Stomach (tissue), 8 donors: ENCODE measurements at regions not wholly inside any gene's neighbourhood (a gene's known extent, or its start where the extent isn't known, plus 50 kb on each side); places are given as distances from the start of the nearest gene placed in this dataset.

Source experiments
- DNase-seq, 2 donors: peaks; one replicate each; pipeline versions ENCODE4 v3.0.0 to v3.0.0-alpha.2; 2013 to 2019
- H3K27ac ChIP-seq, 5 donors: fragments of 200-600 bp in 4 of 5; sonication (generic) in 4 of 5; one replicate each; pipeline ENCODE4 v1.5.1; 2013 to 2019; ENCODE audit warnings: mild to moderate bottlenecking in 1 of 5, moderate library complexity in 1 of 5
- H3K27me3 ChIP-seq, 3 donors: fragments of 200-600 bp; sonication (generic); one replicate each; pipeline ENCODE4 v1.5.1; 2017 to 2019; ENCODE audit warnings: mixed run types in 1 of 3
- H3K36me3 ChIP-seq, 4 donors: fragments of 200-600 bp; sonication (generic); 1 replicate in 3 of 4; 2 replicates in 1 of 4; pipeline ENCODE4 v1.5.1; 2016 to 2019
- H3K4me1 ChIP-seq, 4 donors: fragments of 200-600 bp; sonication (generic); one replicate each; pipeline ENCODE4 v1.5.1; 2016 to 2019
- H3K4me3 ChIP-seq, 4 donors: fragments of 200-600 bp; sonication (generic) in 3 of 4; one replicate each; pipeline ENCODE4 v1.5.1; 2016 to 2019; ENCODE audit warnings: mild to moderate bottlenecking in 1 of 4
- H3K9me3 ChIP-seq, 4 donors: fragments of 200-600 bp; sonication (generic); one replicate each; pipeline ENCODE4 v1.5.1; 2016 to 2019
- EP300 ChIP-seq: sonication (generic); formaldehyde crosslinking; IDR thresholded peaks from one replicate; pipeline ENCODE4 v1.6.1; 2017; ENCODE audit warnings: antibody characterized with exemption
- POLR2A ChIP-seq, 4 donors: fragments of 450-650 bp; IDR thresholded peaks; one replicate each; pipeline ENCODE4 v1.6.1; 2016; ENCODE audit warnings: antibody characterized with exemption in 4 of 4, control low read depth in 2 of 4, mild to moderate bottlenecking in 1 of 4, moderate library complexity in 1 of 4
- POLR2AphosphoS5 ChIP-seq, 3 donors: sonication (generic); formaldehyde crosslinking; IDR thresholded peaks; one replicate each; pipeline ENCODE4 v1.6.1; 2016; ENCODE audit warnings: antibody characterized with exemption in 3 of 3
- WGBS, 5 donors: extraction: QIAGEN DNeasy Blood & Tissue Kit in 3 of 5; methylation state at CpG; one replicate each; pipeline versions ENCODE4 v1.1.5 to v1.1.7; 2013 to 2018; 5-methylcytosine and 5-hydroxymethylcytosine counted together
- intact Hi-C: fragments of 100-400 bp; cut with DNase I; formaldehyde crosslinking; loops from one replicate; pipeline ENCODE4 v1.15.1; 2023; ENCODE audit warnings: low total_unique reads
- TF ChIP-seq, protein P1 (sequence below), 7 experiments: fragments of 450-650 bp in 4 of 7; fragments of 200-600 bp in 3 of 7; sonication (generic) in 3 of 7; IDR thresholded peaks; one replicate each; pipeline ENCODE4 v1.5.1; 2016 to 2019; ENCODE audit warnings: antibody characterized with exemption in 7 of 7, control low read depth in 2 of 7, mild to moderate bottlenecking in 1 of 7
- donor health status: healthy with polysubstance abuse.
- donor health status: Bipolar disorder and iron deficiency.
- donor health status: healthy.

DNA sequence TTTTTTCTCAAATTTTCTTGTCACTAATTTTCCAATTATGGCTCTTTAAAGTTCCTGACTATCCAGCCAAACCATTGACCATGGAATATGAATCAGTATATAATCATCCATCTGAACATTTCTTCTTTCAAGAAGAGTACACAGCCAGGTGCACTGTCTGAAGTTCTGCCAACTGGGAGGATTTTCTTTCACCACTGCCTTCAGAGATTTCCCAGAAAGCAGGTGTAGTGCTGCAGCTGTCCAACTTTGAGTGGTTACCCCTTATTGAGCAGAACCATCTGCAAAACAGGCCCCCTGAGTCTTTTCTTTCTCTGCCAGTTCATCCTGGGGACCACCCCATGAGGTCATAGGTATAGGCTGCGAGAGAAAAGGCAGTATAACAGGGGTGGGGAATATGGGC lies 1213.2 kb downstream of the RAPGEF2 start:
- DNase-seq = no peak
- Histone ChIP-seq H3K9me3 (no peaks in the 10 kb centered on the region), H3K4me3 (no peak overlapping the region), H3K27ac (no peak overlapping the region), H3K4me1 (no peaks in the 10 kb centered on the region), H3K27me3 (no peaks in the 10 kb centered on the region), H3K36me3 (no peaks in the 10 kb centered on the region)
- 62 to 78% (median 64%) methylated on average over 1 of the region's 1 CpG for WGBS, 5 donors
- intact Hi-C loops = no loop called here
- TF ChIP-seq, protein P1, sequence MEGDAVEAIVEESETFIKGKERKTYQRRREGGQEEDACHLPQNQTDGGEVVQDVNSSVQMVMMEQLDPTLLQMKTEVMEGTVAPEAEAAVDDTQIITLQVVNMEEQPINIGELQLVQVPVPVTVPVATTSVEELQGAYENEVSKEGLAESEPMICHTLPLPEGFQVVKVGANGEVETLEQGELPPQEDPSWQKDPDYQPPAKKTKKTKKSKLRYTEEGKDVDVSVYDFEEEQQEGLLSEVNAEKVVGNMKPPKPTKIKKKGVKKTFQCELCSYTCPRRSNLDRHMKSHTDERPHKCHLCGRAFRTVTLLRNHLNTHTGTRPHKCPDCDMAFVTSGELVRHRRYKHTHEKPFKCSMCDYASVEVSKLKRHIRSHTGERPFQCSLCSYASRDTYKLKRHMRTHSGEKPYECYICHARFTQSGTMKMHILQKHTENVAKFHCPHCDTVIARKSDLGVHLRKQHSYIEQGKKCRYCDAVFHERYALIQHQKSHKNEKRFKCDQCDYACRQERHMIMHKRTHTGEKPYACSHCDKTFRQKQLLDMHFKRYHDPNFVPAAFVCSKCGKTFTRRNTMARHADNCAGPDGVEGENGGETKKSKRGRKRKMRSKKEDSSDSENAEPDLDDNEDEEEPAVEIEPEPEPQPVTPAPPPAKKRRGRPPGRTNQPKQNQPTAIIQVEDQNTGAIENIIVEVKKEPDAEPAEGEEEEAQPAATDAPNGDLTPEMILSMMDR (IDR thresholded peaks at IDR 0.05) = no peak
- TF ChIP-seq POLR2AphosphoS5 (IDR thresholded peaks at IDR 0.05) = no peak
- no peak for TF ChIP-seq EP300
- no peak for TF ChIP-seq POLR2A (IDR thresholded peaks at IDR 0.05)

DNA sequence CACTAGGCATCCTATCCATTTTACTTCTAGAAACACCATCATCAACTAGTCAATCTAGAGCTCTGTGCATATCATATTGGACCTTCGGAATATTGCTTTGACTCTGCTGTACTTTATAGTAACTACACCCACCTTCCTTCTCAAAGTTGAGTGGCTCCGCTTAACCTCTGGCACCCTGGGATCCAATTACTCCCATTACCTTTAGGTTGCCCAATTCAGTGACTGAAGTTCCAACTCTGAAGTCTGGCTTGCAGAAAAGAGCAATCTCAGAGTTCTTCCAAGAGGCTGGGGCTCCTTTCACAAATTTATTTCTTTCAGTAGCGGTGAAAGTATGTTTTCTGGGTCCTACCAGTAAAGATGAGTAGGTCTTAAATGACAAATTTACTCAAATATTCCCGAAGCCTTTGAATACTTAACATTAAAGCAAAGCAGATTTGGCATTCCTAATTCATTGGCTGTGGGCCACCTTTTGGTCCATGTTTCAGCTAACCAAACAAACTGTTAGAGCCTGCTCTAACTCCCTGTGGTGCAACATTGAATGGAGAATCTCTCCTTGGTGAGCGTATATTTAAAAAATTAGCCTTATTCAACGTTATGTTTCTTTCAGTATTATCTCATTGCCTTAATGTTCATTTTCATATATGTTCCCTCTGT lies 1215.8 kb downstream of the RAPGEF2 start:
- Histone ChIP-seq H3K4me3 (no peak overlapping the region), H3K36me3 (no peaks in the 10 kb centered on the region), H3K9me3 (no peaks in the 10 kb centered on the region), H3K27me3 (no peaks in the 10 kb centered on the region), H3K4me1 (no peaks in the 10 kb centered on the region), H3K27ac (no peak overlapping the region)
- TF ChIP-seq POLR2AphosphoS5 (IDR thresholded peaks at IDR 0.05) = no peak
- no peak for TF ChIP-seq POLR2A (IDR thresholded peaks at IDR 0.05)
- TF ChIP-seq, protein P1 (IDR thresholded peaks at IDR 0.05) = no peak
- no peak for TF ChIP-seq EP300
- no peak for DNase-seq
- intact Hi-C loops = no loop called here
- 70 to 86% (median 76%) methylated on average over 6 of the region's 6 CpGs for WGBS, 5 donors

DNA sequence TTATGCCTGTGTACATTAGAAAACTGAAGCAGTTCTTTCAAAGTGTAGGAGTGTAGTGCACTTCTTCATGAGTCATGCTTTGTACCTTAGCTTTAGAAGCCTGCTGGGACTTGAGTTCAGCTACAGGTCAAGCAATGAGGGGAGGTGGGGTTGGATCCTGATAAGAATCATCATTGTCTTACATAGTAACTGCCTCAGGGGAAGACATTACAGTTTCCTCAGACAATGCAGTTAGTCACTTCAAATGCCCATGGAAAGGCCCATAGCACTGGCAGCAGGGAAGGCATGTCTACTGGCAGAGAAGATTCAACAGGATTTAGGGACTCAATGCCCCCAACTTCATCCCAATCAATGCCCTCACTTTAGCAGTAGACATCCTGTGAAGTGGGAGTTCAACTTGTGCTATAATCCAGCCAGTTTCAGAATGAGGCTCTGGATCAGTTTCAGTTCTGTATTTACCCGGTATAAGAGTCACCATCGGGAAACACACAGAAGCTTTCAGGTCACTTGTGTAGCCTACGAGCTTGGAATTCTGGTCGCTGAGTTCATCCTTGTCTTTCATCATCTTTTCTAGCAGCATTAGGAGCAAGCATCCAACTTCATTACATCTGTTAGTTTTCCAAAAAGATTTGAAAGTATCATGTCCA lies 1216.5 kb downstream of the RAPGEF2 start:
- DNase-seq = peak in 1 of 2 donors; percentile 2
- H3K27me3 ChIP-seq = no peaks in the 10 kb centered on the region
- H3K36me3 ChIP-seq = no peaks in the 10 kb centered on the region
- H3K27ac ChIP-seq = no peak overlapping the region
- TF ChIP-seq, protein P1 (IDR thresholded peaks at IDR 0.05) = no peak
- TF ChIP-seq POLR2A (IDR thresholded peaks at IDR 0.05) (no peak), EP300 (no peak), POLR2AphosphoS5 (IDR thresholded peaks at IDR 0.05) (no peak)
- no peaks in the 10 kb centered on the region for H3K9me3 ChIP-seq
- H3K4me1 ChIP-seq = no peaks in the 10 kb centered on the region
- 65 to 91% (median 79%) methylated on average over 4 of the region's 4 CpGs for WGBS, 5 donors
- intact Hi-C loops = no loop called here
- no peak overlapping the region for H3K4me3 ChIP-seq

DNA sequence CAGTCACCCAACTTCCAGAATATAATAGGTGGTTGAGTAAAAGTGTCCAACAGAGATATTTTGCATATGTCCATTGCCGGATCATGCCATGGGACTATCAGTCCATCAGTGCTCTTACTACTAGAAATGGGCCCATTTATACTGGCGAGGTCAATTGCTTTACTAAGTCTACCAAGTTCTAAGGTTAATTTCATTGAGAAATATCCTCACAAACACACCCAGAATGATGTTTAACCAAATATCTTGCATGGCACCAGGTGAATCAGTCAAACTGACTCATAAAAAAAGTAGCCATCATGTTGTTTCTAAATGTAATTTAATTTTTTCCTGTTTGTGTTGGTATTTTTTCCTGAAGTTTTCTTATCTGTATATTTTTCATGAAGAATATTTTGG lies 1217.0 kb downstream of the RAPGEF2 start:
- TF ChIP-seq, protein P1 (IDR thresholded peaks at IDR 0.05) = no peak
- TF ChIP-seq EP300 (no peak), POLR2AphosphoS5 (IDR thresholded peaks at IDR 0.05) (no peak), POLR2A (IDR thresholded peaks at IDR 0.05) (no peak)
- no peak for DNase-seq
- intact Hi-C loops = no loop called here
- no peak overlapping the region for H3K27ac ChIP-seq
- no peak overlapping the region for H3K4me3 ChIP-seq
- 88 to 94% (median 90%) methylated on average over 2 of the region's 2 CpGs for WGBS, 5 donors
- no peaks in the 10 kb centered on the region for H3K9me3 ChIP-seq
- H3K4me1 ChIP-seq = no peaks in the 10 kb centered on the region
- H3K27me3 ChIP-seq = no peaks in the 10 kb centered on the region
- no peaks in the 10 kb centered on the region for H3K36me3 ChIP-seq
